Skeletal muscle cell (primary cell): ENCODE measurements at regions not wholly inside any gene's neighbourhood (a gene's known extent, or its start where the extent isn't known, plus 50 kb on each side); places are given as distances from the start of the nearest gene placed in this dataset.

Experiments used
- DNase-seq: peaks from one replicate; pipeline ENCODE4 v3.0.0-alpha.2; 2010; ENCODE audit warnings: low read depth
- H3K4me3 ChIP-seq: 2 replicates; pipeline ENCODE4 v1.5.1; 2011; ENCODE audit warnings: low read depth, mild to moderate bottlenecking, control low read depth, low read length, moderate library complexity

DNA sequence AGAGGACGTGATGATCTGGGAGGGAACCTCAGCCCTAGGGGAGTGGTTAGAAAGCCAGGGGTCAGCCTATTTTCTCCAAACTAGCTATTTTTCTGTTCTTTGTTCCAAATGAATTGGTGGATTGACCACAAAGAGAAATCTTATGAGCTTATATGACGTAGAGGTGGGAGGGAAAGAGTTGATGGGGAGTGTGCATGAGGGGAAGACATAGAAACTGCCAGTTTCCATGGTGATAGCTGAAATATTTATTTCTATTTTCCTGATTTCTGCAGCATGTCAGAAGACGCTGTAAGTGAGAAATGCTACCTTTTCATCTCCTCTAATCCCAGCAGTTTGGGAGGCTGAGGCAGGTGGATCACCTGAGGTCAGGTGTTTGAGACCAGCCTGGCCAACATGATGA, 51.4 kb upstream of the CISTR start:
- no peak for DNase-seq
- no peak overlapping the region for H3K4me3 ChIP-seq

- no peak overlapping the region for H3K4me3 ChIP-seq
- no peak for DNase-seq
These were observed 51.9 kb upstream of the CISTR start for GRCh38 chr12:53803703-53804102.

GRCh38 chr12:53804429-53804828, 52.6 kb upstream of the CISTR start:
- DNase-seq, result no peak
- no peak overlapping the region for H3K4me3 ChIP-seq

- no peak overlapping the region for H3K4me3 ChIP-seq
- DNase-seq, result peak; percentile 36
These were observed 53.3 kb upstream of the CISTR start for GRCh38 chr12:53805067-53805466.

DNA sequence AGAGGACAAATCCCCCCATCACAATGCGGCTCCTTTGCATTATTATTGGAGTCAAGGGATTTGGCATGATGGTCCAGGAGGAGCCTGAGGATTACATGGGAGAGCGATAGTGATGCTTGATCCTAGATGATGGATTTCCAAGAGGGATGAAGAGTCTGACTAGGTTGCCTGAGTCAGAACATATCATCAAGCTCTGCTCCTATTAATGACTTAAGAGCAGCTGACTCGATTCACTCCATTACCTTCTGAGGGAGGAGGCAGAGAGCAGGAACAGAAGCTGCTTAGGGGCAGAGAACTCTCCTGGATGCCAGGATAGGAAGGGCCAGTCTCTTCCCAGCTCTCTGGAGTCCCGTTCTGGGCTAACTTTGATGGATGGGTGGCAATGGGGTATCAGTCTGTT, 54.0 kb upstream of the CISTR start:
- no peak overlapping the region for H3K4me3 ChIP-seq
- DNase-seq, result no peak

DNA sequence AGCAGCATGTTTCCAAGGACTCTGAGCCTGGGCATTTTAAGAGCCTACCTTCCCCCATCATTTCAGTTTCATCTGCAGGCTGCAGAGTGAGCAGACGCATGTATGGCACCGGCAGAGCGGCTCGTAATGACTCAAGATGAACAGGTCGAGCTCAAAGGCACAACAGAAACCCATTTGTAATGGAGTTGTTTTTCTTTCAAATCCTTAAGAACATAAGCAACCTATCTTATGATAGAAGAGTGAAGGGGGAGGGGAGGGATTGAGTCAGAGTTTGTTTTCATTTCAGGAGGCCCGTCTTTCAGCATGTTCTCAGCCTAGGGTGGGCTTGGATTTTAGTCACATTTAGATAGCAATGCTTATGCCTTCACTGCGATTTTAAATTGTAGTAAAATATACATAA, 54.9 kb upstream of the CISTR start:
- no peak overlapping the region for H3K4me3 ChIP-seq
- peak; percentile 88 for DNase-seq

DNA sequence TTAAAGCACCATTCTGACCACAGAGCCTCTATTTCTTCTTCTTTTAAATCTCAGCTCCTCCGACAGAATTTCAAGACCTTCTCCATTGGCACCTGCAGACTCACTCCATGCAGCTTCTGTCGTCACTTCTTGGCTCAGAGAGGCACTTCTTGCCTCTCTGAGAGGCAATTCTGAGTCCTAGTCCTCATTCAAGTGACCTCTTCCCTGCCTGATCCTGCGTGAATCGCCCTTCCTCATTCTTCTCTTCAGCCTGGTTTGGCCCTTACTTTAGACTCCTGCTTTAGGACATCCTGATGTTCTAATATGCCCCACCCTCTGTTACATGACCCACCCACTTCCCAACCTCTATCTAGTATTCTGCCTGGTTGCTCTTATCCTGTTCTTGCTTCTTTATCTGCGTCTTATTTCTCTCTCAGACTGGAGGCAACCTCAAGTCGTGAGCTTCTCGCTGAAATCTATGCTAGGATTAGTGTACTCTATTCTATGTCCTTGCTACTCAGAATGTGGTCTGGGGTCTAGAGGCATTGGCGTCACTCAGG, 55.6 kb upstream of the CISTR start:
- no peak overlapping the region for H3K4me3 ChIP-seq
- DNase-seq, result no peak

DNA sequence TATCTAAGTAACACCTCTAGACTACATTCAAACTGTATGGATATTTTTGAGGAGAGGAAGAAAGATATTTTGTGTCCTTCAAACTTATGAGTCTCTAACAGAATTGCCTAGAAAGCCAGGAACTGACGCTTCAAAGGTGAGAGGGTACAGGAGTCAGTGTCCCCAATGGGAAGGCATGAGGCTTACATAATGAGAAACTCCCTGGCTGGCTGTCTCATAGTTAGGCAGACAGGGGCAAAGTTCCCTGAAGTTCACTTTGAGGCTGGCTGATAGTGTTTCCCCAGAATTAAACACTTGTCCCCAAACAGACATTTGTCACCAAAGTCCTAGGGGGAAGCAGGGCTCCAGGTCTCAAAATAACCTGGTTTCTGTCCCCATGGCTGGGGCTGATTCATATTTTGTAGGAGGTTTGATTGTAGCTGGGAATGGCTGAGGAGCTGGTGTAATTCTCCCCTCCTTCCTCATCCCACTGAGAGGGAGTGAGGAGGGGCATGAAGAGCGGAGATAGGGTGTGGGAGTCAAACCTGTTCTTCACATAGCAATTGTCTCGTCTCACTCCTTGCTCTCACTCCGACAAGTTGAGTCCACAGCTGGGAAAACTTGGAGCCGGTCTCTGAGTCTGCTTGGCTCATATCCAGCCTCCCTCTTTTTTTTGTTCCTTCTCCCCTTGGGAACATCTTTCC, 56.4 kb upstream of the CISTR start:
- H3K4me3 ChIP-seq, result no peak overlapping the region

DNA sequence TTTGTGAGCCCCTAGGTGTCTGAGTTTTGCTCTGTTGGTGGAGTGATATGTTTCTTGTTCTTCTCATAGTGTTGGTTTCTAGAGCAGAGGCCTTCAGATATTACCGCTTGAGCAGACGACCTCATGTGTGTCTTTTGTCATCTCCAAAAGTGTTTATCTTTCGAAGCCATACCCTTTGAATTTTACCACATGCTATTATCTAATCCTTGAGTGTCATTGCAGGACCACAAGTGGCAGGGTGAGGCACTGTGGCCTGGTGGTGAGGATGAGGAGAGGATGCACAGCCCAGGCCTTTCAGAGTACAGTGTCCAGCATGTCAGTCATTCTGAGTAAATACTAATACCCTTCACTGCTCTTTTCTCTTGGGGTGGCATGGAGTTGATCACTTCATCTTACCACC, 57.2 kb upstream of the CISTR start:
- H3K4me3 ChIP-seq, result no peak overlapping the region
- DNase-seq, result no peak

More for the DNA sequence above, 56.4 kb upstream of the CISTR start:
- DNase-seq, result no peak

- no peak overlapping the region for H3K4me3 ChIP-seq
- DNase-seq, result no peak
These were observed 59.2 kb upstream of the CISTR start for GRCh38 chr12:53810950-53811349.

GRCh38 chr12:53811606-53812005, 59.8 kb upstream of the CISTR start:
- no peak for DNase-seq
- H3K4me3 ChIP-seq, result no peak overlapping the region

- DNase-seq, result no peak
- H3K4me3 ChIP-seq, result no peak overlapping the region
These were observed 64.7 kb upstream of the CISTR start for GRCh38 chr12:53816360-53817020.

- no peak for DNase-seq
- H3K4me3 ChIP-seq, result no peak overlapping the region
These were observed 65.2 kb upstream of the CISTR start for GRCh38 chr12:53817021-53817389.

DNA sequence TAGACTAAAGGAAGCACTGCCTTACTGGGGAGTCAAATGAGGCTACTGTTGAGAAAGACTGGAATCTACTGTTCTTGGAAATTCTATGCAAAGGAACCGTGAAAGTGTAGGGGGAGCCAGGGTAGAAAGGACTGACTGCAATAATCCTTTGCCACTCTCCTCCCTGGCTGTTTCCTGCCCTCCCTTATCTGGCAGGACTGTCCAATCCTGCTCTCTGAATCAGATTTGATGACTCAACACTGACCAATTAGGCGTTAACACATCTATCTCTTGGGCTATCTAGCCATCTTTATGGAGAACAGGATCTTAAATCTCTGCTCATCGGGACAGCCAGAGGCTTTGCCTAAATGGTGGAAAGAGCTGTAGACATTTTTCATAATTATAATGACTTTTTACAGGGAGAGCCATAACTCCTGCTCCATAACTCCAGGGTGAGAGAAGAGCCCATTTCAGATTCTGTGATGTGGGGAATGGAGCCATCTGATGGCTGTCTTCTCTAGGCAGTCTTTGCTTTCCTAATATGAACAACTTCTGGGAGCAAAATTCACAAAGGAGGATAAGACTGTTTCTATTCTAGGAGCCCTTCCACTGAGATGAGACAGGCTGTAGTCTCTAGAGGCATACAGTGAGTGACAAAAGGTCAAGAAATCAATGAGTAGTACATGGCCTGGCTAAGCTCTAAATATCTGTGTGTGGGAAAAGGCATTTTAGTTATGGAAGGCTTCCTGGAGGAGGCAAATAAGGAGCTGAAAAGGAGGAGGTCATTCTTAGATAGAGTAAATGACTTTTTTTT, 68.9 kb upstream of the CISTR start:
- DNase-seq, result no peak
- H3K4me3 ChIP-seq, result no peak overlapping the region

DNA sequence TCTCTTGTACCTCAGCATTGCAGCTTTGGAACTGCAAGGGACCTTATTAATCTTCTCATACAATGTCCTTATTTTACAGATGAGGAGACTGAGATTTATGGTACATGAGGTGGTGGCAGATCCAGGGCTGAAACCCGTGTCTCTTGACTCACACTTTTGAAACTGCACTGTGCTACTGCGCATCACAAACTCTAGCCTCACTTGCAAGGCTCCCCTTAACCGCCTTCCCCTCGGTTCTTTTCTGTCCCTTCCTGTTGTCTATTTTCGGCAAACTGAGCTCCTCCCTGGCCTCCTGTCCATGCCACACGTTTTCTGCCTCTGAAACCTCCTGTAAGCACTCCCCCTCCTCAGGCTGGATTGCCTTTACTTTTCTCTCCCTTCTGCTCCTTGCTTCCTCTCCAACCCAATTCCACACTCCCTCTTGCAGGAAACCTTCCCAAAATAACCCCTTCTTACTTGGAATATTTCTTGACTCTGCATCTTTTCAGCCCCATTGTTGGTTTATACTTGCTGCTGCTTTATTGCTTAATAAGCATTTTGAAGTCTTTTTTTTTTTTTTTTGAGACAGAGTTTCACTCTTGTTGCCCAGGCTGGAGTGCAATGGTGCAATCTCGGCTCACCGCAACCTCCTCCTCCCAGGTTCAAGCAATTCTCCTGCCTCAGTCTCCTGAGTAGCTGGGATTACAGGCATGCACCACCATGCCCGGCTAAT, 72.4 kb upstream of the CISTR start:
- no peak overlapping the region for H3K4me3 ChIP-seq
- no peak for DNase-seq

DNA sequence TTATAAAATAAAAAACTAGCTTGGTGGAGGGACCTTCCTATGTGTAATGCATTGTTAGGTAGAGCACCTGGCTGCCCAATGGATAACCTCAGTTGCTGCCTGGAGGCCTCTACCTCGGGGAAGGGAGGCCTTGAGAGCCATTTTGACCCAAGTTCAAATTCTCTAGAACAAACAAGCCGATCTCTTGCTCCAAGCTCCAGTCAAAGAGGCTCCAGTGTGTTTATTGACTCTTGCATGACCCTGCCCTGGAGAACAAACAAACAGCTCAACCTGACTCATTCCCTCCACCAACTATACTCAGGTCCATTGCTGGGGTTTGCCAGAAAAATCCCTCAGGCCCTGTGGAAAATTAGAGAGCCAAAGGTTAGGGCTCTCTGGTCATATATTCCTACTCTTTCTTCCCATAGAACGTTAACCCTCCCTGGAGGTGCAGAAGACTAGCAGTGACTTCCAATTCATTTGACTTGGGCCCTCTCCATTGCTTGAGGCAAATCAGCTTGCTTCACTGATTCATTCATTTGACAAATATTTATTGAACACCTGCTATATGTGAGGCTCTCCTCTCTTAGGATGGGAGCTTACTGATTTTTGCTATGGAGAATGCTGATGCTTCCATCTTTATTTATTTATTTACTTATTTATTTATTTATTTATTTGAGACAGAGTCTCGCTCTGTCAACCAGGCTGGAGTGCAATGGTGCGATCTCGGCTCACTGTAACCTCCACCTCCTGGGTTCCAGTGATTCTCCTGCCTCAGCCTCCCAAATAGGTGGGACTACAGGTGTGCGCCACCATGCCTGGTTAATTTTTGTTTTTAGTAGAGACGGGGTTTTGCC, 73.7 kb upstream of the CISTR start:
- no peak for DNase-seq
- no peak overlapping the region for H3K4me3 ChIP-seq

GRCh38 chr12:53827306-53827705, 75.5 kb upstream of the CISTR start:
- no peak overlapping the region for H3K4me3 ChIP-seq
- DNase-seq, result no peak

- no peak for DNase-seq
- H3K4me3 ChIP-seq, result no peak overlapping the region
These were observed 76.8 kb upstream of the CISTR start for GRCh38 chr12:53828598-53828997.
